ENCODE measurements at regions not wholly inside any gene's neighbourhood (a gene's known extent, or its start where the extent isn't known, plus 50 kb on each side); places are given as distances from the start of the nearest gene placed in this dataset.

GRCh38 chr19:34310494-34310981, 54.5 kb upstream of the GPI start:
- no peak for ATAC-seq
- BruUV-seq (replicated peaks) = no TSS peak
- H3K27ac ChIP-seq (ENCODE audit: low read depth, low read length) = no peak overlapping the region
- H3K4me3 ChIP-seq (replicated peaks in 1 of 2; ENCODE audit: low read depth in 1 of 2, low read length in 2 of 2) = no peak overlapping the region
- H3K27me3 ChIP-seq (ENCODE audit: insufficient read depth, low read length) = no peaks in the 10 kb centered on the region
- peaks cover 0 to 8% of the 10 kb centered on the region in 2 experiments; a peak in 1 of 4 replicates for H3K4me1 ChIP-seq (ENCODE audit: control insufficient read depth in 1 of 2, insufficient read depth in 2 of 2, low read length in 2 of 2)
- H4K20me1 ChIP-seq (ENCODE audit: insufficient read depth) = no peaks in the 10 kb centered on the region
- no peaks in the 10 kb centered on the region for H3K9me2 ChIP-seq (ENCODE audit: insufficient read depth)
- peaks cover 3% of the 10 kb centered on the region; the same call in 1 of the 2 replicates for H3K79me2 ChIP-seq (ENCODE audit: insufficient read depth, low read length)
- RAD21 ChIA-PET (ENCODE audit: low non-redundant PET in 1 of 2, low total read pairs in 2 of 2, uncharacterized antibody in 2 of 2, unreplicated experiment in 2 of 2) = no interaction called here
- intact Hi-C loops (cut with micrococcal nuclease) = no loop called here
- CTCF ChIA-PET = no interaction called here
- no peak overlapping the region for H3K4me2 ChIP-seq (ENCODE audit: low read length)
- H2AFZ ChIP-seq (ENCODE audit: low read depth, low read length, poor library complexity, severe bottlenecking) = no peak overlapping the region
- POLR2A ChIA-PET = no interaction called here
- DNase-seq (ENCODE audit: low read depth, low spot score) = no peak
- H3K9me3 ChIP-seq (ENCODE audit: control insufficient read depth in 1 of 2, insufficient read depth in 1 of 2, low read depth in 1 of 2, low read length in 2 of 2) = no peaks in the 10 kb centered on the region
- TF ChIP-seq SRF (IDR thresholded peaks at IDR 0.05; ENCODE audit: low read depth) = no peak
- no peak for TF ChIP-seq REST (IDR thresholded peaks at IDR 0.05; ENCODE audit: low read depth)
- no peak for TF ChIP-seq FOSL1 (IDR thresholded peaks at IDR 0.05; ENCODE audit: low read depth)
- TF ChIP-seq TCF7L2 (IDR thresholded peaks at IDR 0.05; ENCODE audit: borderline replicate concordance, extremely low read depth, insufficient read depth, insufficient read length) = no peak
- no peak for TF ChIP-seq ATF3 (IDR thresholded peaks at IDR 0.05)
- no peak for TF ChIP-seq ELF1 (IDR thresholded peaks at IDR 0.05; ENCODE audit: borderline replicate concordance, low read depth)
- TF ChIP-seq YY1 (IDR thresholded peaks at IDR 0.05; ENCODE audit: extremely low read depth, insufficient replicate concordance, low read depth, low read length) = no peak
- no peaks in the 10 kb centered on the region for H3K36me3 ChIP-seq (ENCODE audit: control insufficient read depth in 1 of 2, insufficient read depth in 2 of 2, low read length in 2 of 2)
- no peak overlapping the region for H3K9ac ChIP-seq (ENCODE audit: low read length)

Measured in HCT116 (cell line).